Activated CD8-positive, alpha-beta memory T cell treated with anti-CD3 and anti-CD28 coated beads for 48 hours (primary cell): ENCODE measurements at regions not wholly inside any gene's neighbourhood (a gene's known extent, or its start where the extent isn't known, plus 50 kb on each side); places are given as distances from the start of the nearest gene placed in this dataset.
"Not testable (repeated sequence)": the region's sequence is repeated elsewhere in the genome, so short reads cannot be mapped to it uniquely, and the experiment has no call there.

ENCODE experiments used
- DNase-seq, 3 experiments: peaks; one replicate each; pipeline ENCODE4 v3.0.0-alpha.2; 2020; ENCODE audit warnings: low read depth in 2 of 3, low spot score in 2 of 3

DNA sequence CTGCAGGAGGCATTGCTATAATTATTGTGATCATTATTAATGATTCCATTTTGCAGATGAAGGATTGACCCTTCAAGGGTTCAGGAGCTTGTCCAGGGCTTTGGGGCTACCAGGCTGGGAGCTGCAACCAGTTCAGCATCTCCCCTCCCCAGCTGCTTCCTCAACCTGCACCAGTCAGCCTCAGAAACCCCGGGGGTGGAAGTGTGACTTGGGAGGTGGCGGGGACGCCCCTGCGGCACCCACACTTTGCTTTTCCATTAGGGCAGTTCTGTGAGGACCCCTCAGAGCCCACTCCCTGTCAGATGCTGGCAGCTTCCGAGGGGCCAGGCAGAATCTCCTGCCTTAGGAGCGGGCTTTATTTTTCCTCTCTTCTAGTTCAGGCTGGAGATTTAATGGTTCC, 85.6 kb downstream of the OLFM1 start:
- DNase-seq: no peak

DNA sequence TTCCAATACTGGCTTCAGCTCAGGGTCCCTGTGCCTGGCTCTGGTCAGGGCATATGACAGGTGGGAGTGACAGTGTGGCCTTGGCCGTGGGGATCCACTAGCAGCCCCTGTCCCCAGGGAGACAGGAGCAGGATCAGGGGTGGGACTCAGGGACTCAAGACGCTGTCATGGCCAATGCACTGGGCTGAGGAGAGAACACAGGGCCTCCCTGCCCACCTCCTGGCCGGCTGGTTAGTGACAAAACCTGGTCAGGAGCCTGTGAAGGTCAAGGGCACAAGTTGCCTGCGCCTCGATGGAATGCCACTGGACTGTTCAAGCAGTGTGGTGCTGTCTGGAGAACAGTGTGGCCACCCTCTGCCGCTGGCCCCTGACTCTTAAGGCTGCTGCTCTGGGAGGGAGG, 86.8 kb downstream of the OLFM1 start:
- DNase-seq: no peak

DNA sequence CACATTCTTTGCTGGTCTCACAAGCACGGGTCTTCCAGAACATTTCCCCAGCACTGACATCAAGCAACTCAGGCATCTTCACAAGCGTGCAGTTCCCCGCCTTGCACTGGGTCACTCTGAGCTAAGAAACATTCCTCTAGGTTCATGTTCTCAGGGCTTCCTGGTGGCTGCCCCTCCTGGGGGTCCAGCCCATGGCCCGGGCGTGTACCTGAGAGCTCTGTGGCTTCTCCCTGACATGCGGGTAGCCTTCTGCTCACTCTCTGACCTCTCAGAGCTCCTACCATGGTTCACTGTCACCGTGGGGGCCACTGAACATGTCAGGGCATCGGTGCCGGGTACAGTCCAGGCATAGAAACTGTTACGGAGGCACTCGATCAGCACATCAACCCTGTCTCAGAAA, 87.5 kb downstream of the OLFM1 start:
- DNase-seq: no peak

DNA sequence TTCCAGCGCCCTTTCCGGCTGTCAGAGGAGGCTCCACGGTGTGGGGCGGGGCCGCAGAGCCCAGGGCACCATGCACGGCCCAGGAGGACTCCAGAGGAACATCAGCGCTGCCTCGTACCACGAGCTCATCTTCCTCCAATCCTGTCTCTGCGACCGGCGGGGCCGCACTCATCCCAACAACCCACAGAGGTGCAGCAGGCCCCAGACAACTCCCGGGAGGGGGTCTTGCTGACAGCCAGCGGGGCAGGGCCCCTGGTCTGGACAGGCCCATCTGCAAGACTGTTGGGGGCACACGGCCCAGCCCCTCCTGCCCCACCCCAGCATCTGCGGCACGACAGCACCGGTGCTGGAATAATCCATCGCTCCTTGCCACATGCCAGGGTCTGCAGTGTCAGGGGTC, 88.8 kb downstream of the OLFM1 start:
- no peak for DNase-seq

DNA sequence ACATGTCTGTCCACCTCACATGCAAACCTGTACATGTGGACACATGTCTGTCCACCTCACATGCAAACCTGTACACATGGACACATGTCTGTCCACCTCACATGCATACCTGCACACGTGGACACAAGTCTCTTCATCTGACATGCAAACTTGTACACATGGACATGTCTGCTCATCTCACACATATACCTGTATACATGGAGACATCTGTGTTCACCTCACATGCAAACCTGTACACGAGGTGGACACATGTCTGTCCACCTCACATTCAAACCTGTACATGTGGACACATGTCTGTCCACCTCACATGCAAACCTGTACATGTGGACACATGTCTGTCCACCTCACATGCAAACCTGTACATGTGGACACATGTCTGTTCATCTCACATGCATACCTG, 90.1 kb downstream of the OLFM1 start:
- DNase-seq: not testable (repeated sequence)

DNA sequence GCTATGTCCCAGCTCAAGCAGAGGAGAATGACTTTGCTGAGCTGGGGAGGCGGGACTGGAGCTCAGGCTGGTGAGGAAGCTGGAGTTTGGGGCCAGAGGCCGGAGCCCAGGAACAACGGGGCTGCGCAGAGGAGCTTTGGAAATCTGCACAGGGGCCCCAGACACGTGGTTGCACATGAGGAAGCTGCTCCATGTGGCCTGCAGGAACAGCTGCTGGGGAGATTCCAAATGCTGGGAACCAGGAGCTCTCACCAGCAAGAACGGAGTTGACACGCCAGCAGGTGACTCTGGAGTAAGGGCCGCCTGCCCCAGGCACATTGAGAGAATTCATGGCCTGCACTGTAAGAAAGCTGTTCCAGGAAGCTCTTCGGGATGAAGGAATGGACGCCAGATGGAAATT, 91.0 kb downstream of the OLFM1 start:
- no peak for DNase-seq

DNA sequence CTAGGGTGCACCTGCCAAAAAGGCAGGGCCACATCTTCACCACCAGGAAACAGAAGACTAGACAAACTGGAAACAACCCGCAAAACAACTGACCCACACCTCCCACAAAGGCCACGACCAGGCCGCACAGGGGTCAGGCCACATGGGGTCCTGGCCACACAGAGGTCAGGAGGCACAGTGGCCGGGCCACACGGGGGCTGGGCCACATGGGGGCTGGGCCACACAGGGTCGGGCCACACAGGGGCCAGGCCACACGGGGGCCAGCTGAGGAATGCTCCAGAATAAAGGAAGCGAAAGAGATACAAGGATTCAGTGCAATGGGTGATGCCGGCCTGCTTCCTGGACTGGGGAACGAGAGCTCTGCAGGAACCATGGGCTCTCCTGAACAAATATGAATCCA, 91.6 kb downstream of the OLFM1 start:
- no peak for DNase-seq

DNA sequence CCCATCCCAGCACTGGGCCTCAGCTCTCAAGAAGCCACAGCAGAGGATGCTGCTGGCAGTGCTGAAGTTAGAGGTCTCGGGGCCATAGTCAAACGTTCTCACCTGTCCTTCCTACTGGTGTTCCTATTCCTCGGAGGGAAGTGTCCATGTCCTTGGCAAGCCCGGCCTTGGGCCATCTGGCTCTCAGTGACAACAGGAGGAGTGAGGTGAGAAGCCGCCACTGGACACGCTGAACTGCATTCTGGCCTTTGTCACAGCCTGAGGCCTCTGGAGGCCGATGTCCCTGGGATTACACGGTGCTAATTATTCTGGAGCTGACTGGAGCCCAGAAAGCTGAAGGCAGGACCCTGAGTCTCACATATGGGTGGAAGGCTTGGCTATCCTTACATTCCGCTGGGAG, 92.5 kb downstream of the OLFM1 start:
- no peak for DNase-seq

DNA sequence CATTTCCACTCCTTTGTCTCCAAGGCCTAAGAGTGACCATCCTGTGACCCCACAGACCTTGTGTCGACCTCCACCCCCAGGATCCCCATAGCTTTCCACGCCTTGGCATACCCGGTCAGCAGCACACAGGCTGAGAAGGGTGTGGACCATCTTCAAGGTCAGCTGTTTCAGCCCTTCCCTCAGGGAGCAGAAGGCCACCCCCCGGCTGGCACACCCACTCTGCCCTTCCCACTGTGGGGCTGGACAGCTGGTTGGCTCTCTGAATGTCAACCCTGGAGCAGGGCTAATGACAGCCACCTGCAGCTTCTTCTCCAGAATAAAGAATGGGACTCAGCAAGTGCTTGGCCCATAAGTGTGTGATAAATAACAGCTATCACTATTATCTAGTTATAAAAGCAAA, 93.1 kb downstream of the OLFM1 start:
- no peak for DNase-seq

DNA sequence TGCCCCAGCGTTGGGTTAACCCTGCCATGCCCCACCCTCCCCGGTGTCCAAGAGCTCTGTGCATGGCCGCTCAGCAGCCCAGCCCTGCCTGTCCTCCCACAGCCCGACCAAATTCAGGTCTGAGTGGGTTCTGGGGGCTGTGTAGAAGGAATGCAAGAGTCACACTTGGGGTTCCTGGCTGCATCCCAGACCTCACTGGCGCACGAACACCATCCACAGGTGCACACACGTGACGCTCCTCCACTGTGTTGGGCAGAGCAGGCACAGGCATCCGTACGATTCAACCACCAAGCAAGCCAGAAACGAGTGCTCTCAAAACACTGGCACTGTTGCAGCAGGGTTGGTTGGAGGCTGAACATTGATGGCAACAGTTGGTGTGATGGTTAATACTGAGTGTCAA, 93.9 kb downstream of the OLFM1 start:
- DNase-seq: no peak

DNA sequence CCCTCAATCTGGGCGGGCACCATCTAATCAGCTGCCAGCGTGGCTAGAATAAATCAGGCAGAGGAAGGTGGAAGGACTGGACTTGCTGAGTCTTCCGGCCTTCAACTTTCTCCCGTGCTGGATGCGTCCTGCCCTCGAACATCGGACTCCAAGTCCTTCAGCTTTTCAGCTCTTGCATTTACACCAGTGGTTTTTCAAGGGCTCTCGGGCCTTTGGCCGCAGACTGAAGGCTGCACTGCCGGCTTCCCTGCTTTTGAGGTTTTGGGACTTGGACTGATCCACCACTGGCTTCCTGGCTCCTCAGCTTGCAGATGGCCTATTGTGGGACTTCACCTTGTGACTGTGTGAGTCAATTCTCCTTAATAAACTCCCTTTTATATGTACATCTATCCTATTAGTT, 94.4 kb downstream of the OLFM1 start:
- DNase-seq: not testable (repeated sequence)

DNA sequence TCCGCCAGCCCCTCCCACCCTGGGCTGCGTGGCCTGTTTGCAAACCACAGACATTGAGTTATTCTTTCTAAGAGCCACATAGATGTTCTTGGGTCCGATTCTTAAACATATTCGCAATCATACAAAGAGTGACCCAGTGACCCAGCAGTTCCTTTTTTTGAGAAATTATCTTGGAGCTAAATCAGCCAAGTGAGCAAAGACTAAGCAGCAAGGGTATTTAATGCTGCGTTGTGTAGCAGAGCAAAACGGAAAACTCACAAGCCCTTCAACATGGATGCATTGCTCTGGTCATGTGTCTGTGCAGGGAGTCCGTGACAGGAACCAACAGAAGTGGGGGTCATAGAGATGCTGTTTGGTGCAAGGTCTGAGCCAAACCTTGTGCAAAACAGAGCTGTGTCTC, 95.6 kb downstream of the OLFM1 start:
- DNase-seq: no peak

DNA sequence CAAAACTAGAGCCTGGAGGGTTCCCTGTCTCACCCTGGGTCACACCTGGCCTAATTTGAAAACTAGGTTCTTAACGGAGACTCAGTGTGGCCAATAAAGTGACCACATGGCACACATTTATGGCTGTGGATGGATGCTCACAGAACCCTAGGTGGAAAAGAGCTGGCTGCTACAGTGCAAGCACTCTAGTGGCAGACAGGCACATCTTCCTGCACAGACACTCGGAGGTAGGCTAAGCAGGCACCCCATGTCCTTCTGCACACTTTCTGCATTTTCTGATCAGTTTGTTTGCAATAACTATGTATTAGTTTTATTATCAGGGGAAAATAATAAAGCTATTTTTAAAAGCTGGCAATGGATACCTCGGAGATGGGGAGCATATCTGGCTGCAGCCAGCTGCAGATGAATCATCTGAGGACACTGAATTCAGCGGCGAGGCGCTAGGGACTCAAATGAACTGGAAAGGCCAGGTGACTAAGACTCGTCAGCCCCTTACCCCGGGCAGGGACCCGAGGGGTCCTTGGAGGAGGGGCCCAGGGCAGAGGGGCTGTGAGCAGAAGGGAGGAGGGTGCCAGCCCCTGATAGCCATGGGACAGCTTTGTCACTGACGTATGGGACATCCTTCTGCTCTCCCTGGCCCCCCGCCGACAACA, 96.2 kb downstream of the OLFM1 start:
- no peak for DNase-seq

DNA sequence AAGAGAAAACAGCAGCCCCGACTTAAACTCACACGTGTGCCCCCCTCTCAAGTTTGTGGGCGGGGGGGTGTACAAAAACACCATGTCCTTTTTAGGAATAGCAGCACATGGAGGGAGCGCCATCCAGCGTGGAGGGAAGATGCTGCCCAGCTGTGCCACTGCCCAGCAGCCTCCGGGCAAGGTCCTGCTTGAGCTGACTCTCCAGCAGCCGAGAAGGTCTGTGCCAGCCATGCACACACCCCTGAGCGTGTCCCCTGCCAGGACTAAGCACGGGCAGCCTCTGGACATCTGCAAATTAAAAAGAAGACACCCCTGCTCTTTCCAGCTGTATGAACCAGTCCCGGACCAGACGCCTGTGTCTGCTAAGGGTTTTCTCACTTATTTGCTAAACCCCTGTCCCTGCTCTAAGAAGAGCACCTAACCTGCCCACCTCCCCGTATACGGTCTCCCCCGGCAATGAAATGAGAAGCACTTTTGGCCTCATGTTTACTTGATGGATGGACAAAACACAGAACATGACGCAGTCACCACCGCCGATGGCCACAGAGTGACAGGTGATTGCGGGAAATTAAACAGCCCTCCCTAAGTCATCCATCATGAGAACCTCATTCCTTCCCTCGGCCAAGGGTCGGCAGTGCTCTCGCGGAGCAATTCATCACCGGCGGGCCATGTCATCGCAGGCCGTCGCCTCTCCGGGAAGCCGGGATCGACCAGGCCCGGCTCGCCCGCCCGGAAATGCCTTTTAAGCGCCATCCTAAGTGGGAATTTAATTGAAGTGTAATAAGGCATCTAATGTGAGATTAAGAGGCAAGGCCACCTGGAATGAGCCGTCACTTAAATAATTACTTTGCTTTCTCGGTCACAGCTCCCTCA, 96.9 kb downstream of the OLFM1 start:
- DNase-seq: no peak

DNA sequence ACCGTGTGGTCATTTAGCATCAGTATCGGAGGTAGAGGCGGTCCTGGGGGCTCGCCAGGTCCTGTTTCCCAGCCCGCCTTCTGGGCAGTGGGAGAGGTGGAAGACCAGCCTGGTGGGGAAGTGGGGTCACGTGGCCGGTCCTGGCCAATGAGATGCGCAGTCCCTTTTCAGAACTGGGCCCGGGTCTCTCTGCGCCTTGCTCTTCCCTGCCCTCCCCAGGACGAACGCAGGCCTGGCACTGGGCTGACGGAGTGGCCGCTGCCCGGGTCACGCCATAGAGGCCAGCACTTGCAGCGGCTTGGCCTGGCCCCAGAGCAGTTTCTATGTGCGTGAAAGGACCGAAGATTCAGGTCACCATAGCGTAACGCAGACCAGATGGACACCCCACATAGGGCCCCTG, 97.6 kb downstream of the OLFM1 start:
- no peak for DNase-seq

DNA sequence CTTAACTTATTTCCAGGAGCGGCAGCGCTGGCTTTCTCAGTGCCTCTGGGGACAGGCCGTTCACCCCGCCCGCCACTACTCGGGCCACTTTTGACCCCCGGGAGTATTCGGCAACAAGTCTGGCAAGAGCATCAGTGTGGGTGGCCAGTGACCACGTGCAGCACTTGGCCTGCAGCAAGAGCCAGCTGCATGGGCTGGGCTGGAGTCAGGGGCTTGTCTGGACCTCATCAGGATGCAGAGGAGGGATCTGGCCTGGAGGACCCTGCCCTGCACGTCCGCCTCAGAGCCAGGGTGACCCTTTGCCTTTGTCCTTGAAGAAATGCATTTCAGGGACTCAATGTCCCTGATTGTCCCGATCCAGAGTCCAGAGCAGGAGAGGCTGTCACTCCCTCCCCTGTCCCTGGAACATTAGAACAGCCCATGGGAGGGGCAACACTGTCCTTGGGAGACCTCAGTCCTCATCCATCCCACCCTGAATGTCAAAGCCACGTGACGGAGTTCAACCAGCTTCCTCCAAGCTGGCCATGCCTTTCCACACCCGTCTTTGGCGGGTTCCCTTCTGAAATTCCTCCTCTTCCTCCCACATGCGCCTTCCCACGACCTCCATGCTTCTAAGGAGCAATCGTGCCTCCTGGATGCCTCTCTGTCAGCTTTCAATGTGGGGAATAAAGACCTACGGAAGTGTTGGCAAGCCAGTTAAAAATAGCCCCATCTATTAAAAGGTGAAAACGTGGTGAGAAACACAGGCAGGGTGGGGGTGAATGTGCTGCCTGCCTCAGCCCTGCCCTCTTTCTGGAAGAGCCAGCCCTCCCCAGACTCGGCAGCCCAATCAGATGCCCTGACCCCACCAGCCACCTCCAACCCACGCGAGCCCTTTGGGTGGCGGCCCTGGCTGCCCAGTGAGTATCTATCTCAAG, 99.0 kb downstream of the OLFM1 start:
- no peak for DNase-seq

DNA sequence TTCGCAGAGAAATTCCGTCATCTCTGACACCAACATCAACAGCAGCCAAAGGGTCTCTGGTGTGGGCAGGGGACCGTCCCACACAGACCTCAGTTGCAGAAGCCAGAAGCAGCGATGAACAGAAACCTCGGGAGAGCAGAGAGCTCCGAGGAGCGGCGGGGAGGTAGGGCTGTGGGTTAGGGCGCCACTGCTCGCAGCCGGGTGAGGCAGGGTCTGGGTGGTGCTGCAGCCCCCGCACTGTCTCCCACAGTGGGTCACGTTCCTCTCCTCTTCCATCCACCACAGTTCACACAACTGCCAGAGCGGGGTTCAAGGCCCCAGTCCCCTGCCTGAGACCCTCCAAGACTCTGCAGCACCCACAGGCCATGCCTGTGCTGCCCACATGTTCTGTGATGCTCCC, 99.9 kb downstream of the OLFM1 start:
- no peak for DNase-seq

DNA sequence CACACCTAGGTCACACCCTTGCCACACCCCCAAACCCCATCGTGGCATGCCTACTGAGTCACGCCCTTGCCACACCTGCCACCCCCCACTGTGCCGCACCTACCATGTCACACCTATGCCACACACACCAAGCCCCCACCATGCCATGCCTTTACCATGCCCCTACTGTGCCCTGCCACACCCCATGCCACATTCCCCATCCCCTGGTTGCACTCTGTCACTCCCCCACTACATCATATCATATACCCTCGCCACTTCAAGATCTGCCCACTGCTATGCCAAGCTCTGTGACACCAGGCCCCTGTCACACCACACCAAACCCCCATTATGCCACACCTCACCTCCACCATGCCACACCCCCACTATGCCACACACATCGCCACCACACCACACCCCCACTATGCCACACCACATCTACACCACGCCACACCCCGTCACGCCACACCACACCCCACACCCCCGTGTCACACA, 101.2 kb downstream of the OLFM1 start:
- DNase-seq: no peak

DNA sequence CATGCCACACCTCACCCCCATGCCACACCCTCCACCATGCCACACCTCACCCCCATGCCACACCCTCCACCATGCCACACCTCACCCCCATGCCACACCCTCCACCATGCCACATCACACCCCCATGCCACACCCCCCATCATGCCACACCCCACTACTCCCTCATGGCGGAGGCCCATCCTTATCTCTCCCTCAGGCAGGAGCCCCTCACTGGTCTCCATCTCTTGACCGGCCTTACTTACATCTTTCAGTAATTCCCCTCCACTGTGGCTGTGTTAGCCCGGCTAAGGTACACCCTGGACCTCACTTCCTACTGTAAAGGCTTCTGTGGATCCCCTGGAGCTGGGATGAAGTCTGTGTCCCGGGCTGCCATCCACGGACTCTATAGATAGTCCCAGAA, 102.0 kb downstream of the OLFM1 start:
- DNase-seq: no peak

DNA sequence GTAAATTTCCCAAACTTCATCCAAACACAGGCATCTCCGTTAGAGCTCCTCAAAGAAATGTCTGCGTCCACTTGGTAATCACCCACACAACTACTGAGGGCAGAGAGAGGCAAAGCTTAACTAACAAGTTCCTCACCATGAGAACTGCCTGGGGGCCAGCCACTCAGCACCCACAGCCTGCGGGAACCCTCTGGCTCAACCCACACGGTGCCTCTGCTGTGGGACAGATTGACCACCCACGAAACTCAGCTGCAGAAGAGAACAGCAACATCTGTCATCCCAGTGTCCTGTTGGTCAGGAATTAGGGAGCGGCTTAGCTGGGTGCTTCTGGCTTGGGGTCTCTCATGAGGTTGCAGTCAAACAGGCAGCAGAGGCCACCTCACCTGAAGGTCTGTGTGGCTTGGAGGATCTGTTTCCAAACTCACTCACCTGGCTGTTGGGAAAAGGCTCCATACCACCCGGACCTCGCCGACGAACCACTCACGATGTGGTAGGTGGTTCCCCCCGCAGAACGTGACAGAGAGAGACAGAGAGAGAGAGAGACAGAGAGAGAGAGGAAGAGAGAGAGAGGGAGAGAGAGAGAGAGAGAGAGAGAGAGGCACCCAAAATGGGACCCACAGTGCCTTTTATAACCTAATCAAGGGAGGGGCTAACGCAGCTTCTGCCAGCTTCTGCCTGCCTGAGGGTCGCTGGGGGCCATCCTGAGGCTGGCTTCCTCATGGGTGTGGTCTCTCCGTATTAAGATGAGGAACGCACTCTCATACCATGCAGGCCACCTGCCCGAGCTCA, 103.5 kb downstream of the OLFM1 start:
- DNase-seq: no peak

DNA sequence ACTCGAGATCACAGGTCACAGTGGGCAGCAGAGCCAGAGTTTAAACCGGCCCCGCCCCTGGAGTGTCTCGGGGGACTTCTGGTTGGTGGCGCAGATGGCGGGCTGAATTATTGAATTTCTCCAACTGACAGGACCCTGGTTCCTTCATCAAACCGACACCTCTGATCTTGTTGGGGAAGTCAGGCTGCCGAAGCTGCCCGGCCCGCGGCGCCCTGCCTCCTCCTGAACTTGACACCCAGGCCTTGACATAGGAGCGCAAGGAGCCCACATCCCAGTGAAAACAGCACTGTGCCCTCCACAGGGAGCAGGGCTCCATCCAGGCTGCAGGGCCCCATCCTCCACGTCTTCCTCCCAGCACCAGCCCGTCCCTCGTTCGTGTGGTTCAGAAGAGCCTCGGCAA, 105.2 kb downstream of the OLFM1 start:
- no peak for DNase-seq
